Peyer's patch (tissue), 4 donors: ENCODE measurements at regions not wholly inside any gene's neighbourhood (a gene's known extent, or its start where the extent isn't known, plus 50 kb on each side); places are given as distances from the start of the nearest gene placed in this dataset.

Experiments
- CTCF ChIP-seq, 6 experiments: fragments of 450-650 bp in 4 of 6; fragments of 200-600 bp in 2 of 6; sonication (generic) in 1 of 6; IDR thresholded peaks; one replicate each; pipeline ENCODE4 v1.5.1; 2017 to 2019; ENCODE audit warnings: antibody characterized with exemption in 6 of 6, mild to moderate bottlenecking in 3 of 6, moderate library complexity in 1 of 6
- POLR2A ChIP-seq, 2 donors: fragments of 450-650 bp; IDR thresholded peaks; one replicate each; pipeline ENCODE4 v1.5.1; 2017; ENCODE audit warnings: antibody characterized with exemption in 2 of 2, mild to moderate bottlenecking in 2 of 2, moderate library complexity in 2 of 2

DNA sequence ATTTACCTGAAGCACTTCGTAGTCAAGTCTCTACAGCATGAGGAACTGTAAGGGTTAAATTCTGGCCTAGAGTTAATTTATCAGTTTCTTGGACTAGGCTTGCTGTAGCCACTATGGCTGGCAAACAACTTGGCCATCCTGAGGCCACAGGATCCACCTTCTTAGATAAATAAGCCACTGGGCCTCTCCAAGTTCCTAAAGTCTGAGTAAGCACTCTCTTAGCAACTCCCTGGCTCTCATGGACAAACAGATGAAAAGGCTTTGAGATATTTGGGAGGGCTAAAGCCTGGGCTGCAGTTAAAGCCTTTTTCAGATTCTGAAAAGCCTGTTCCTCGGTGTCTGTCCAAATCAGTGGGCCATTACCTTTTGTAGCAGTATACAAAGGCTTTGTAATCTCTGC, 675.0 kb downstream of the TMEM121 start:
- TF ChIP-seq CTCF (IDR thresholded peaks at IDR 0.05) (no peak), POLR2A (IDR thresholded peaks at IDR 0.05) (no peak)
